ENCODE measurements at regions not wholly inside any gene's neighbourhood (a gene's known extent, or its start where the extent isn't known, plus 50 kb on each side); places are given as distances from the start of the nearest gene placed in this dataset.

GRCh38 chr5:97494465-97494864 lies 311.4 kb upstream of the RIOK2 start:
- Histone ChIP-seq H3K27ac (ENCODE audit: low read length) (no peak overlapping the region), H3K4me1 (ENCODE audit: control insufficient read depth, insufficient read depth, low read length) (no peaks in the 10 kb centered on the region), H3K4me3 (ENCODE audit: low read depth in 2 of 2, low read length in 2 of 2) (no peak overlapping the region), H3K9me3 (ENCODE audit: control insufficient read depth, insufficient read depth, low read depth, low read length) (no peaks in the 10 kb centered on the region), H3K27me3 (ENCODE audit: control insufficient read depth, insufficient read depth, low read length) (no peaks in the 10 kb centered on the region), H3K36me3 (ENCODE audit: control insufficient read depth, insufficient read depth, low read length) (no peaks in the 10 kb centered on the region)
- no peak for ATAC-seq
- no TSS peak for BruUV-seq (replicated peaks)
- ChIA-PET CTCF (no interaction called here), POLR2A (no interaction called here)
- TF ChIP-seq CTCF (IDR thresholded peaks at IDR 0.05) = no peak
- TF ChIP-seq TCF7L2 (IDR thresholded peaks at IDR 0.05; ENCODE audit: low read depth, low read length) = no peak
- no peak for TF ChIP-seq POLR2AphosphoS5 (IDR thresholded peaks at IDR 0.05; ENCODE audit: low read depth, low read length)
- no peak for TF ChIP-seq SIN3A (IDR thresholded peaks at IDR 0.05; ENCODE audit: borderline replicate concordance, insufficient read depth, low read depth, low read length)
- no peak for TF ChIP-seq REST (IDR thresholded peaks at IDR 0.05; ENCODE audit: insufficient read depth in 1 of 2, low read depth in 2 of 2, low read length in 1 of 2)
- intact Hi-C loops (cut with micrococcal nuclease; ENCODE audit: unreplicated experiment) = no loop called here
- in situ Hi-C loops (cut with HindIII; ENCODE audit: low pct_unique_long_range_greater_than_20kb, low sequenced_read_pairs) = no loop called here
- no peak for DNase-seq (ENCODE audit: low read depth, low spot score)

- CTCF ChIA-PET = interaction anchor here (0.6 to 0.7 kb wide), 2 partner anchors 172 to 1413 kb away, joined by 6 read pairs; no protein-coding TSS in a partner anchor
- POLR2A ChIA-PET = no interaction called here
- no TSS peak for BruUV-seq (replicated peaks)
Observed at GRCh38 chr5:97495301-97495700, 312.3 kb upstream of the RIOK2 start.

More at GRCh38 chr5:97495301-97495700, 312.3 kb upstream of the RIOK2 start:
- no peak overlapping the region for H3K27ac ChIP-seq (ENCODE audit: low read length)
- no peak overlapping the region for H3K4me3 ChIP-seq (ENCODE audit: low read depth in 2 of 2, low read length in 2 of 2)
- H3K4me1 ChIP-seq (ENCODE audit: control insufficient read depth, insufficient read depth, low read length) = no peaks in the 10 kb centered on the region
- intact Hi-C loops (cut with micrococcal nuclease; ENCODE audit: unreplicated experiment) (no loop called here), in situ Hi-C loops (cut with HindIII; ENCODE audit: low pct_unique_long_range_greater_than_20kb, low sequenced_read_pairs) (no loop called here)
- no peaks in the 10 kb centered on the region for H3K36me3 ChIP-seq (ENCODE audit: control insufficient read depth, insufficient read depth, low read length)
- TF ChIP-seq CTCF (IDR thresholded peaks at IDR 0.05) = no peak
- no peak for TF ChIP-seq POLR2AphosphoS5 (IDR thresholded peaks at IDR 0.05; ENCODE audit: low read depth, low read length)
- TF ChIP-seq SIN3A (IDR thresholded peaks at IDR 0.05; ENCODE audit: borderline replicate concordance, insufficient read depth, low read depth, low read length) = no peak
- ATAC-seq = no peak
- H3K27me3 ChIP-seq (ENCODE audit: control insufficient read depth, insufficient read depth, low read length) = no peaks in the 10 kb centered on the region
- H3K9me3 ChIP-seq (ENCODE audit: control insufficient read depth, insufficient read depth, low read depth, low read length) = no peaks in the 10 kb centered on the region
- no peak for DNase-seq (ENCODE audit: low read depth, low spot score)
